HepG2 (cell line): ENCODE measurements at regions not wholly inside any gene's neighbourhood (a gene's known extent, or its start where the extent isn't known, plus 50 kb on each side); places are given as distances from the start of the nearest gene placed in this dataset.

Experiments
- CEBPB ChIP-seq: IDR thresholded peaks from 2 replicates; pipeline ENCODE4 v1.6.1; 2011; ENCODE audit warnings: low read depth, low read length, improper control_type of control experiment, borderline replicate concordance
- CHCHD3 ChIP-seq: sonication (generic); formaldehyde crosslinking; IDR thresholded peaks from 2 replicates; pipeline ENCODE4 v1.8.0; 2022; ENCODE audit warnings: mild to moderate bottlenecking, missing genetic modification reagents, moderate library complexity
- CTCF ChIP-seq: sonication (generic); formaldehyde crosslinking; IDR thresholded peaks from 2 replicates; pipeline ENCODE4 v1.5.0; 2020; ENCODE audit warnings: mild to moderate bottlenecking, missing genetic modification reagents, moderate library complexity
- EP300 ChIP-seq, 3 experiments: sonication (generic) in 1 of 3; formaldehyde crosslinking in 1 of 3; IDR thresholded peaks; 2 replicates each; pipeline versions ENCODE4 v1.5.1 to v1.6.1; 2011 to 2020; ENCODE audit warnings: low read depth in 2 of 3, low read length in 2 of 3, borderline replicate concordance in 1 of 3, improper control_type of control experiment in 1 of 3, mild to moderate bottlenecking in 1 of 3, missing genetic modification reagents in 1 of 3, moderate library complexity in 1 of 3
- EZH2 ChIP-seq: conservative IDR thresholded peaks from 2 replicates; pipeline ENCODE4 v1.6.1; 2012; ENCODE audit warnings: mild to moderate bottlenecking, low read depth, low read length, moderate library complexity
- MAFK ChIP-seq, 2 experiments: IDR thresholded peaks in 1 of 2; conservative IDR thresholded peaks in 1 of 2; 2 replicates each; pipeline ENCODE4 v1.6.1; 2011; ENCODE audit warnings: improper control_type of control experiment in 2 of 2, low read length in 2 of 2
- NFIB ChIP-seq: sonication (generic); formaldehyde crosslinking; IDR thresholded peaks from 2 replicates; pipeline ENCODE4 v1.9.0; 2021; ENCODE audit warnings: missing genetic modification reagents, mild to moderate bottlenecking, borderline replicate concordance
- PRDM4 ChIP-seq: sonication (generic); formaldehyde crosslinking; IDR thresholded peaks from 2 replicates; pipeline ENCODE4 v1.9.0; 2021; ENCODE audit warnings: missing genetic modification reagents, borderline replicate concordance
- REST ChIP-seq, 2 experiments: IDR thresholded peaks; 2 replicates each; pipeline ENCODE4 v1.6.1; 2011 to 2012; ENCODE audit warnings: low read length in 2 of 2, borderline replicate concordance in 1 of 2, low read depth in 1 of 2, mild to moderate bottlenecking in 1 of 2, moderate library complexity in 1 of 2
- ZNF598 ChIP-seq: sonication (generic); formaldehyde crosslinking; IDR thresholded peaks from 2 replicates; pipeline ENCODE4 v1.5.1; 2020; ENCODE audit warnings: mild to moderate bottlenecking, missing genetic modification reagents, borderline replicate concordance
- ZNF761 ChIP-seq: sonication (generic); formaldehyde crosslinking; conservative IDR thresholded peaks from 2 replicates; pipeline ENCODE4 v1.4.0; 2020; ENCODE audit warnings: mild to moderate bottlenecking, missing genetic modification reagents

- TF ChIP-seq NFIB (CRISPR knock-in tag) (no peak), EZH2 (no peak), CEBPB (no peak), ZNF598 (CRISPR knock-in tag) (no peak), PRDM4 (CRISPR knock-in tag) (no peak), EP300 (IDR thresholded peaks at IDR 0.05; ENCODE audit: low read depth in 2 of 2, low read length in 2 of 2) (no peak), EP300 (CRISPR knock-in tag; IDR thresholded peaks at IDR 0.05; ENCODE audit: borderline replicate concordance) (no peak), CTCF (CRISPR knock-in tag) (no peak), REST (IDR thresholded peaks at IDR 0.05; ENCODE audit: borderline replicate concordance in 1 of 2, low read depth in 1 of 2, low read length in 2 of 2) (no peak), CHCHD3 (CRISPR knock-in tag) (no peak), ZNF761 (CRISPR knock-in tag) (no peak), MAFK (conservative IDR thresholded peaks at IDR 0.05 in 1 of 2, IDR thresholded peaks at IDR 0.05 in 1 of 2; ENCODE audit: low read length in 2 of 2) (no peak)
These were observed 102.1 kb upstream of the NBPF4 start for GRCh38 chr1:108345776-108346531.
